ENCODE measurements at regions not wholly inside any gene's neighbourhood (a gene's known extent, or its start where the extent isn't known, plus 50 kb on each side); places are given as distances from the start of the nearest gene placed in this dataset.

DNA sequence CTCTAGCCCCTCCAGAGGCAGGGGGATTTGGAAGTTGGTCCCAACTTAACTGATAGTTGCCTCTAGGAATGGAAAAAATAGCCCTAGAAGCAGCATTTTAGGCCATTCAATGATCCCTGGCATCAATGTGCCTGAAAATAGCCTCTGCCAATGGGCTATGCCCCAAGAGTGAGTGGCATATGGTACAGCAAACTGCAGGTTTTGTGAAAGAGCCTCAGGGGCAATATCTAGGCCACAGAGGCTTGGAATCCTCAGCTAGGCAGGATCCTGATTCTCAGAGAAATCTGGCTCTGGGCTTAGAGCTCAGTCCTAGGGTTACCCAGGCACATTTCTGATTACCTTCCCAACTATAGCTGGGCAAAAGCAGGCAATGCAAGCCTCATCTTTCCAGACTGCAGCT lies 104.4 kb upstream of the MOCS1 start:
- Histone ChIP-seq H3K9me3 (ENCODE audit: control insufficient read depth in 5 of 5, low read length in 5 of 5) (peaks cover 0 to 2% (median 0%) of the 10 kb centered on the region in 5 donors), H3K9ac (ENCODE audit: low read length in 5 of 5) (no peak overlapping the region), H3K4me3 (ENCODE audit: low read depth in 1 of 5, low read length in 5 of 5) (no peak overlapping the region), H3K4me1 (ENCODE audit: control insufficient read depth in 5 of 5, insufficient read depth in 5 of 5, low read length in 5 of 5) (no peaks in the 10 kb centered on the region), H3K27me3 (ENCODE audit: control insufficient read depth in 5 of 5, insufficient read depth in 4 of 5, low read length in 5 of 5) (no peaks in the 10 kb centered on the region), H3K27ac (ENCODE audit: low read depth, low read length) (no peak overlapping the region), H3K36me3 (ENCODE audit: control insufficient read depth in 5 of 5, insufficient read depth in 5 of 5, low read length in 5 of 5) (no peaks in the 10 kb centered on the region)

DNA sequence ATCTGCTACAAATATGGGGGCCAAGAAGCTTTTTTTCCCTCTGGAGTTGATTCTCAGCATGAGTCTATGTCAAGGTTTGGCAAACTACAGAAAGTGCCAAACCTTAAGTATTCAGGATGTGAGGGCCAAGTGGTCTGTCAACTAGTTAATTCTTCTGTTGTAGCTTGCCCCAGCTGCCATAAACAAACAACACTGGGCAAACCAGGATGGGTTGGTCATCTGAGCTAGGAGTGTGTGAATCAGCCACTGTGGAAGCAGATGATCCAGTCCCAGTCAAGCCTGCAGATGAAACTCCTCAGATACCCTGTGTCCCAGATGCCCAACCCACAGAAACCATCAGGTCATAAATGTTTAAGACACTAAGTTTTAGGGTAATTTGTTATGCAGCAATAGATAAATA lies 103.0 kb upstream of the MOCS1 start:
- Histone ChIP-seq H3K9ac (ENCODE audit: low read length in 5 of 5) (no peak overlapping the region), H3K4me1 (ENCODE audit: control insufficient read depth in 5 of 5, insufficient read depth in 5 of 5, low read length in 5 of 5) (no peaks in the 10 kb centered on the region), H3K9me3 (ENCODE audit: control insufficient read depth in 5 of 5, low read length in 5 of 5) (peaks cover 0 to 2% (median 0%) of the 10 kb centered on the region in 5 donors), H3K27ac (ENCODE audit: low read depth, low read length) (no peak overlapping the region), H3K27me3 (ENCODE audit: control insufficient read depth in 5 of 5, insufficient read depth in 4 of 5, low read length in 5 of 5) (no peaks in the 10 kb centered on the region), H3K4me3 (ENCODE audit: low read depth in 1 of 5, low read length in 5 of 5) (no peak overlapping the region), H3K36me3 (ENCODE audit: control insufficient read depth in 5 of 5, insufficient read depth in 5 of 5, low read length in 5 of 5) (no peaks in the 10 kb centered on the region)

DNA sequence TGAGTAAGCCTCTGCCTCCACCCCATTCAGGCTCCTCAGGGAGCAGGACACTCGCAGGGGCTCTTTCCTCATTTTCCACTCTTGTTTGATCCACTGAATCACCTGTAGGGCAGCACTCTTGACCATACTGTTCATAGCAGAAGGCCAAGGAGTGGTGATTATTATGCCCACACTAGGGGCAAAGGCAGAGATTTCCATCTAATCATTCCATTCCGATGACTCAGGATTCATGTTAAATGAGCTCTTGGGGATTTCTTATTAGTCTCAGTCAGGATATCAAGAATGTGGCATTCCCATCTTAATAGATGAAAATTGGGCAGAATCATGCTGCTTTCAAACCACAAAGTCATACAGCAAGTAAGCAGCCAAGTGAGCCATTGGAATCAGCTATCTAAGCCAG lies 101.9 kb upstream of the MOCS1 start:
- no peak overlapping the region for H3K4me3 ChIP-seq (ENCODE audit: low read depth in 1 of 5, low read length in 5 of 5)
- H3K36me3 ChIP-seq (ENCODE audit: control insufficient read depth in 5 of 5, insufficient read depth in 5 of 5, low read length in 5 of 5) = no peaks in the 10 kb centered on the region

DNA sequence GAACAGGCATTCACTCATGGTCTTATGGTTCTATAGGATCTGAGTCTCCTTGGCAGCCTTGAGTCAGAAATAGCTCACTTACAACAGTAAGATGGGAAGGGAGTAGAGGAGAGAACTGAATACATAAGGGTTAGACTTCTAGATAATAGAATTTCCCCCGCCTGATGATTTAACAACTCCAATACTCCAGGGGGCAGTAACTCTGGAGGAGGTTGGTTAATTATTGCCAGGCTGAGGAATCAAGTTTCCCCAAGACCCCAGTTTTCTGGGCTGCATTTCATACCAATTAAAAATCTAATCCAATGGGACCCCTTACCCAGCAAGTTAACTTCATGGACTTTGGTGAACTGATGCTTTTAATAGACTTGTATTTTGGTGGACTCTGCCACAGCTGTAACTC lies 94.2 kb upstream of the MOCS1 start:
- no peak overlapping the region for H3K9ac ChIP-seq (ENCODE audit: low read length in 5 of 5)
- H3K4me3 ChIP-seq (ENCODE audit: low read depth in 1 of 5, low read length in 5 of 5) = no peak overlapping the region
- peaks cover 0 to 4% (median 1%) of the 10 kb centered on the region in 5 donors for H3K27me3 ChIP-seq (ENCODE audit: control insufficient read depth in 5 of 5, insufficient read depth in 4 of 5, low read length in 5 of 5)
- H3K36me3 ChIP-seq (ENCODE audit: control insufficient read depth in 5 of 5, insufficient read depth in 5 of 5, low read length in 5 of 5) = no peaks in the 10 kb centered on the region
- H3K9me3 ChIP-seq (ENCODE audit: control insufficient read depth in 5 of 5, low read length in 5 of 5) = no peaks in the 10 kb centered on the region
- H3K27ac ChIP-seq (ENCODE audit: low read depth, low read length) = no peak overlapping the region
- no peaks in the 10 kb centered on the region for H3K4me1 ChIP-seq (ENCODE audit: control insufficient read depth in 5 of 5, insufficient read depth in 5 of 5, low read length in 5 of 5)

More for the DNA sequence above, 101.9 kb upstream of the MOCS1 start:
- H3K9ac ChIP-seq (ENCODE audit: low read length in 5 of 5) = no peak overlapping the region
- no peak overlapping the region for H3K27ac ChIP-seq (ENCODE audit: low read depth, low read length)
- peaks cover 0 to under 1% (median 0%) of the 10 kb centered on the region in 5 donors for H3K9me3 ChIP-seq (ENCODE audit: control insufficient read depth in 5 of 5, low read length in 5 of 5)
- no peaks in the 10 kb centered on the region for H3K27me3 ChIP-seq (ENCODE audit: control insufficient read depth in 5 of 5, insufficient read depth in 4 of 5, low read length in 5 of 5)
- no peaks in the 10 kb centered on the region for H3K4me1 ChIP-seq (ENCODE audit: control insufficient read depth in 5 of 5, insufficient read depth in 5 of 5, low read length in 5 of 5)

DNA sequence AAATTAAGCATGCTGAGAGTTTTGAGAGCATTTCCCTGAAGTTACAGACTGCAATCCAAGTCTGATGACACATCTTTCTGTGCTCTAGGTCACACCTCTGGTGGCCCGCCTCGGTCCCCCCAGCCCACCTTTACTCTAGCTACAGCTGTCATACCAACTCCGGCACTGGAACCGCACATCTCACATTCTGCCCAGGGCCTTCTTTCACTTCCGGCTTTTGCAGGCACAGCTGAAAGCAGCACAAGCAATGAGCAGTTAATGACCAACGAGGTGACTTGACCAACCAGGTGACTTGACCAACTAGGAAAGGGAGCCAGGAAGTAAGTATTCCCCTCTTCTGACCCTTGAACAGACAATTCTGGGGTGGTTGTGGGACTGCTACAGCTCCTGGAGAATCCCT lies 88.6 kb upstream of the MOCS1 start:
- H3K4me1 ChIP-seq (ENCODE audit: control insufficient read depth in 5 of 5, insufficient read depth in 5 of 5, low read length in 5 of 5) = no peaks in the 10 kb centered on the region
- H3K36me3 ChIP-seq (ENCODE audit: control insufficient read depth in 5 of 5, insufficient read depth in 5 of 5, low read length in 5 of 5) = no peaks in the 10 kb centered on the region
- no peak overlapping the region for H3K27ac ChIP-seq (ENCODE audit: low read depth, low read length)

DNA sequence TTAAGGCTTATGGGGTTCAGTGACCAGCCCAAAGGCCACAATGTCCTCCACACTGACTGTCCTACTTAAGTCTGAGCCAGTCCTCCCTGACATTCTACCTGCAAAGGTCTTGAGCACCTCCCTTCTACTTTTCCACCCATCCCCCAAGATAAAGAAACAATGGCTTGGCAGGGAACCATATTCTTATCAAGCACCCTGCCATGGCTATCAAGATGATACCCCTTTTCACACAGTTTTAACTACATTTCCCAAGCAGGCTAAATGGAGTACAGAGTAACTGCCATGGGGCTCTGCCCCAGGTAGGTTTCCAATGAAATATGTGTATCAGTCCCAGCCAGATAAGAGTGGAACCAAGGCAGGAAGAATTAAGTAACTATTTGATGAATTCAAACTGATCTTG lies 85.9 kb upstream of the MOCS1 start:
- Histone ChIP-seq H3K9ac (ENCODE audit: low read length in 5 of 5) (no peak overlapping the region), H3K4me3 (ENCODE audit: low read depth in 1 of 5, low read length in 5 of 5) (no peak overlapping the region), H3K27me3 (ENCODE audit: control insufficient read depth in 5 of 5, insufficient read depth in 4 of 5, low read length in 5 of 5) (peaks cover 0 to 6% (median 0%) of the 10 kb centered on the region in 5 donors), H3K9me3 (ENCODE audit: control insufficient read depth in 5 of 5, low read length in 5 of 5) (peaks cover 0 to 13% (median 9%) of the 10 kb centered on the region in 5 donors), H3K36me3 (ENCODE audit: control insufficient read depth in 5 of 5, insufficient read depth in 5 of 5, low read length in 5 of 5) (no peaks in the 10 kb centered on the region), H3K27ac (ENCODE audit: low read depth, low read length) (no peak overlapping the region), H3K4me1 (ENCODE audit: control insufficient read depth in 5 of 5, insufficient read depth in 5 of 5, low read length in 5 of 5) (no peaks in the 10 kb centered on the region)

More for the DNA sequence above, 88.6 kb upstream of the MOCS1 start:
- Histone ChIP-seq H3K4me3 (ENCODE audit: low read depth in 1 of 5, low read length in 5 of 5) (no peak overlapping the region), H3K27me3 (ENCODE audit: control insufficient read depth in 5 of 5, insufficient read depth in 4 of 5, low read length in 5 of 5) (peaks cover 0 to 6% (median 3%) of the 10 kb centered on the region in 5 donors), H3K9me3 (ENCODE audit: control insufficient read depth in 5 of 5, low read length in 5 of 5) (peaks cover 0 to 7% (median 6%) of the 10 kb centered on the region in 5 donors), H3K9ac (ENCODE audit: low read length in 5 of 5) (no peak overlapping the region)

DNA sequence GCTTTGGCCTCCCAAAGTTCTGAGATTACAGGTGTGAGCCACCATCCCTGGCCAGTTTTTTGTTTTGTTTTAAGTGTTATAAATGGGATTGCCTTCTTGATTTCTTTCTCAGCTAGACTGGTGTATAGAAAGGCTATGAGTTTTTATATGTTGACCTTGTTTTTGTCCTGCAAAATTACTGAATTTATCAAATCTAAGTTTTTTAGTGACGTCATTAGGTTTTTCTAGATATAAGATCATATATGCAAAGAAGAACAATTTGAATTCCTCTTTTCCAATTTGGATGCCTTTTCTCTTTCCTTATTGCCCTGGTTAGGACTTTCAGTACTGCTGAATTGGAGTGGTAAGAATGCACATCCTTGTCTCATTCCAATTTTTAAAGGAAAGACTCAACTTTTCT lies 81.3 kb upstream of the MOCS1 start:
- H3K9ac ChIP-seq (ENCODE audit: low read length in 5 of 5) = no peak overlapping the region
- peaks cover 0 to 13% (median 9%) of the 10 kb centered on the region in 5 donors for H3K9me3 ChIP-seq (ENCODE audit: control insufficient read depth in 5 of 5, low read length in 5 of 5)
- H3K36me3 ChIP-seq (ENCODE audit: control insufficient read depth in 5 of 5, insufficient read depth in 5 of 5, low read length in 5 of 5) = no peaks in the 10 kb centered on the region
- no peaks in the 10 kb centered on the region for H3K27me3 ChIP-seq (ENCODE audit: control insufficient read depth in 5 of 5, insufficient read depth in 4 of 5, low read length in 5 of 5)
- H3K4me3 ChIP-seq (ENCODE audit: low read depth in 1 of 5, low read length in 5 of 5) = no peak overlapping the region
- no peak overlapping the region for H3K27ac ChIP-seq (ENCODE audit: low read depth, low read length)
- H3K4me1 ChIP-seq (ENCODE audit: control insufficient read depth in 5 of 5, insufficient read depth in 5 of 5, low read length in 5 of 5) = no peaks in the 10 kb centered on the region

DNA sequence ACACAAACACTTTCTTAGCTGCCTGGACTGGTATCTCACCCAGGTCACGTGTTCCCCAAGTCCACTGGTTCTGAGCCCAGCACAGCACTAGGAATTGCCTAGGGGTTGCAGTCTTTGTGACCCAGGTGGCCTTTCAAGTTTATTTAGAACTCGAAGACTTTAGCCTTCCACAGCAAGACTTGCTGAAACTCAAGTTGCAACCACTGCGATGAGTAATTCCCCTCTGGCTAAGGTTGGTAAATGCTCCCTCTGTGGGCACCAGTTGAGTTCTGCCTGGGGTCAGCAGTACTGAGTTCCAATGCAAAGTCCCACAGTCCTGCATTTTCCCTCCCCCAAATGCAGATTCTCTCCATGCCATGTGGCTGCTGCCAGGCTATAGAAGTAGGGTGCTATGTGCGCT lies 77.6 kb upstream of the MOCS1 start:
- no peaks in the 10 kb centered on the region for H3K4me1 ChIP-seq (ENCODE audit: control insufficient read depth in 5 of 5, insufficient read depth in 5 of 5, low read length in 5 of 5)
- H3K36me3 ChIP-seq (ENCODE audit: control insufficient read depth in 5 of 5, insufficient read depth in 5 of 5, low read length in 5 of 5) = no peaks in the 10 kb centered on the region
- H3K4me3 ChIP-seq (ENCODE audit: low read depth in 1 of 5, low read length in 5 of 5) = no peak overlapping the region
- peaks cover 0 to 11% (median 0%) of the 10 kb centered on the region in 5 donors for H3K9me3 ChIP-seq (ENCODE audit: control insufficient read depth in 5 of 5, low read length in 5 of 5)
- no peak overlapping the region for H3K27ac ChIP-seq (ENCODE audit: low read depth, low read length)
- H3K27me3 ChIP-seq (ENCODE audit: control insufficient read depth in 5 of 5, insufficient read depth in 4 of 5, low read length in 5 of 5) = no peaks in the 10 kb centered on the region
- H3K9ac ChIP-seq (ENCODE audit: low read length in 5 of 5) = no peak overlapping the region

DNA sequence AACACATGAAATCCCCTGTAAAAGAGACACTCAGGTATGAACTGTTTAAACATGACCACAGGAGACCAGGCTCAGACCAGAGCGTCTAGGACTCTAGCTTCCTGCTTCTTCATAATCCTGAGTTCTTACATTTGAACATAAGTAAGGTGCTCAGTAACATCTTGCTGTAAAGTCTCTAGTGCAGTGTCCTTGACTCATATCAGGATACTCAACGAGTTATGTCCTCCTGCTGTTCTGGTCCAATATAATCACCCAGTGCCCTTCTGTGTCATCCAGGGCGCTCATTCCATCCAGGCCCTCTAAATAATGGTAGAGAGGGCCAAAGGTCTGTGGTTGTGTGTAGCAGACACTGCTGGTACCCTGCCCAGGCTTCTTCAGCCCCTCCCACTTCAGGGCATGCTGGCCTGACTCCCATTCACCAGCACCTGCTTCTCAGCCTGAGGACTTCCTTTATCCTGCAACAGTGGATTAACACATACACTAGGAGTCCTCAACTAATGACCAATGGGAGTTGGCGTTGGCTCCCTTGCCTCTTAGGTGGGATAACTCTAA lies 66.8 kb upstream of the MOCS1 start:
- Histone ChIP-seq H3K9ac (ENCODE audit: low read length in 5 of 5) (no peak overlapping the region), H3K9me3 (ENCODE audit: control insufficient read depth in 5 of 5, low read length in 5 of 5) (peaks cover 6 to 30% (median 20%) of the 10 kb centered on the region in 5 donors), H3K27me3 (ENCODE audit: control insufficient read depth in 5 of 5, insufficient read depth in 4 of 5, low read length in 5 of 5) (no peaks in the 10 kb centered on the region), H3K4me3 (ENCODE audit: low read depth in 1 of 5, low read length in 5 of 5) (no peak overlapping the region), H3K27ac (ENCODE audit: low read depth, low read length) (no peak overlapping the region), H3K36me3 (ENCODE audit: control insufficient read depth in 5 of 5, insufficient read depth in 5 of 5, low read length in 5 of 5) (no peaks in the 10 kb centered on the region), H3K4me1 (ENCODE audit: control insufficient read depth in 5 of 5, insufficient read depth in 5 of 5, low read length in 5 of 5) (no peaks in the 10 kb centered on the region)

DNA sequence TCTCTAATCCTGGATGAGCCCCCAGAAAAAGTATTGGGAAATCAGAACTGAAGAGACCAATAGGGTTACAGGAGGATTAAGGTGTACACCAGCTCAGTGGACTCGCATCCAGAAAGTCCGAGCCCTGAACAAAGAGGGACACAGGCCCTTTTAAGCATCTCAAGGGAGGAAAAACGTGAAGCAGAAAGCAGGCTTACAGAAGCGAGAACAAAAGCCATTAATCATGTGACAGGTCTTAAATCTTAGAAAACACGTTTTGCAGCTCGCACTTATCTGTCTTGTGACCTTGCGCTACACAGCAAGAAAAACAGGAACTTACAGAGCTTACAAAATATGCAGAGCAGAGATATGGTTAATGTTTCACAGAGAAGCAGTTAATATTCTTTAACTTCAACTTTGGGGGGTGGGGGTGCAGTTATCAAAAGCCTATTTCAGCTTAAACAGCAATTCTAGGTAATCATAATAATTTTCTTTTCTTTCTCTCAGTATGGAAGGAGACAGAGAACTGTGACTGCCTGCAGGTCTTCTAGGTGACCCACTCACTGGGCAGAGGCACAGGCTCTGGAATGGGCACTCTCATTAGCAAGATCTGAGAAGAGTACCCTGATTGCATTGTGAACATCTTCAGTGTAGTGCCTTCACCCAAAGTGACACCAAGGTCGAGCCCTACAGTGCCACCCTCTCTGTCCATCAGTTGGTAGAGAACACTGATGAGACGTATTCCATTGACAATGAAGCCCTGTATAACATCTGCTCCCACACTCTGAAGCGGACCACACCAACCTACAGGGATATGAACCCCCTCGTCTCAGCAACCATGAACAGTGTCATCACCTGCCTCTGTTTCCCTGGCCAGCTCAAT lies 65.0 kb upstream of the MOCS1 start:
- Histone ChIP-seq H3K27me3 (ENCODE audit: control insufficient read depth in 5 of 5, insufficient read depth in 4 of 5, low read length in 5 of 5) (no peaks in the 10 kb centered on the region), H3K4me1 (ENCODE audit: control insufficient read depth in 5 of 5, insufficient read depth in 5 of 5, low read length in 5 of 5) (no peaks in the 10 kb centered on the region), H3K27ac (ENCODE audit: low read depth, low read length) (no peak overlapping the region), H3K4me3 (ENCODE audit: low read depth in 1 of 5, low read length in 5 of 5) (no peak overlapping the region), H3K9ac (ENCODE audit: low read length in 5 of 5) (no peak overlapping the region), H3K9me3 (ENCODE audit: control insufficient read depth in 5 of 5, low read length in 5 of 5) (peaks cover 6 to 35% (median 24%) of the 10 kb centered on the region in 5 donors), H3K36me3 (ENCODE audit: control insufficient read depth in 5 of 5, insufficient read depth in 5 of 5, low read length in 5 of 5) (no peaks in the 10 kb centered on the region)
